DMS53 (cell line): ENCODE measurements at regions not wholly inside any gene's neighbourhood (a gene's known extent, or its start where the extent isn't known, plus 50 kb on each side); places are given as distances from the start of the nearest gene placed in this dataset.

ENCODE experiments used
- DNase-seq: peaks from one replicate; lab custom pipeline; 2025; lab: John Stamatoyannopoulos, UW

DNA sequence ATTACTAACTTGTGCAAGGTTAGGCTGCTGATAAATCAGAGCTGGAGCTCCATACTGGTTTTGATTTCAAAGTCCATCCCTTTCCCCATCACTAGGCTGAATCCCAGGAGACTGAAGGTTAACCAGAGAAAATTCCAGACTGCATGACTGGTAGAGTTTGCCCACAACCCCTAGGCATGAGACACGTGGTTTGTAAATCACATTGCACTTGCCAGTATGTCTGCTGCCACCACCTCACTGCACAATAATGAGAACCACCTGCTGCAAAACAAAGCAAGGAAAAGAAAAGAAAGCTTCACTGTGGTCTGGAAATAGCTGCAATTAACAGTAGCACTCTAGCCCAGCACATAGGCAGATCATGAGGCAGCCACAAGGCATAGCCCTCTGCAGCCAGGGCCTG lies 67.6 kb upstream of the NTM start:
- DNase-seq: no peak

DNA sequence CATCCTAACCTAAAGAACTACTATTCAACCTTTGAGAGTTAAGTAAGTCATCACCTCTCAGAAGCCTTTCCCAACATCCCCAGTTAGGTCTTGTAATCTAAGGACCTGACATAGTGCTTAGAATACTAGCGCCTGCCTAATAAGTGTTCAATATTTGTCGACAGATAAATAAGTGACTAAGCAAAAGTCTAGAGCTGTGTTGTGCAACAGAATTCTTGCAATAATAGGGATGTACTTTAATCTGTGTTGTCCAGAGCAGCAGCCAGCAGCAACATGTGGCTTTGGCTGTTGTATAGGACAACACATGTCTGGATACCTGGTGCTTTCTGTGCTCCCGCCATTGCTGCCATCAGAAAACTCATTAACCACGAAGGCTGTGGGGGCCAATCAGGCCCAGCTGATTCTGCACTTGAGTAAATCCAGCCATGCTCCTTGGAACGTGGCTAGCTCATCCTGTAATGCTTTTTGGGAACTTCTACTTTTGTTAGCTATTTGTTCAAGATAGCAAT lies 66.8 kb upstream of the NTM start:
- DNase-seq: no peak

DNA sequence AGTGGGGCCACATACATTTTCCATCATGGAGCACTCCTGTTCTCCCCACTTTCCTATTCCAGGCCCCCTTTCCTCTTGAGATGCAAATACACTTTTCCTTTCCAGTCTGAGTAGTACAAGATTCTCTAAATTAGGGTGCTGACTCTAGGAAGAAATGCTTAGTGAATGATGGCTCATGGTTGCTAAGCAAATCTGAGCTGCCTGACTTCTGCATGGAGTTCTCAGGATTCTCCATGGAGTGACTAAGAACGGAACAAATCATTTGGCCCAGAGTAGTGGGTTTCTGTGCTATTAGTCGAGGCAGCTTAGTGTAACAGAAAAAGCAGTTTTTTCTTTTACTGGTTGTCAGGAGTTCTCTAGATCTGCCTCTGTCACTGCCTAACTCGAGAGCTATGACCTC lies 65.4 kb upstream of the NTM start:
- no peak for DNase-seq

DNA sequence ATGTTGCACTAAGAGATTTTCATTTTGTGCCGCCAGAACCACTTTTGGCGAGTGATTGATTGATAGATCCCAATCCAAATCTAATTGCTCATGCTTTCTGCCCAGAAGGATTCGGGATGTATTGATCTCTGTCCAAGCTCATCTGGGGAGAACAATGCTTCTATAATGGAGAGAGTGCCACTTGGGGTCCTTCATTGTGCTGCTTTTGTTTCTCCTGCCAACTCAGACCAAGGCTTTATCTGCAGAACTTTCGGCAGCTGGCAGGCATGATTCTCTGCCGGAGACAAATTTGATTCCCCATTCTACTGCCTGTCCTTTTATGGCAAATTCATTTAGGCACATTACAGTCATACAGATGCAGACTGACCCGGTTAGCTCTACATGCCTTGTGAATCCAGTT lies 62.9 kb upstream of the NTM start:
- DNase-seq: no peak

DNA sequence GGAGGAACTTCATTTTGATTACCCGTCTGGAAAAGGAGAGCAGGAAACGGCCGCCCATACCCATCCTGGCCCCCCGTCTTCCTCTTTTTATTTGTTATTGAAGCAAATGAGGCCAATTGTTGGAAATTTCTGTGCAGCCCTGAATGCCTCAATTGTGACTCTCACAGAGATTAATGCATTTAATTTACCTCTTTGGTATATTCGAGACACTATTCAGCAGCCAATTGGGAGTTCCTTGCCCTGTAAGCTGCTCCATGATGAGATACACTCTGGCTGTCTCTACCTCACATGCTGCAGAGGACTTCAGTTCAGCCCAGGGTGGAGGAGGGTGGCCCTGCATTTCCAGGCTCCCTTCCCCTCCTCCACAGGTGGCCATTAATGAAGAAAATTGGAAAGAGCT lies 60.6 kb upstream of the NTM start:
- no peak for DNase-seq

DNA sequence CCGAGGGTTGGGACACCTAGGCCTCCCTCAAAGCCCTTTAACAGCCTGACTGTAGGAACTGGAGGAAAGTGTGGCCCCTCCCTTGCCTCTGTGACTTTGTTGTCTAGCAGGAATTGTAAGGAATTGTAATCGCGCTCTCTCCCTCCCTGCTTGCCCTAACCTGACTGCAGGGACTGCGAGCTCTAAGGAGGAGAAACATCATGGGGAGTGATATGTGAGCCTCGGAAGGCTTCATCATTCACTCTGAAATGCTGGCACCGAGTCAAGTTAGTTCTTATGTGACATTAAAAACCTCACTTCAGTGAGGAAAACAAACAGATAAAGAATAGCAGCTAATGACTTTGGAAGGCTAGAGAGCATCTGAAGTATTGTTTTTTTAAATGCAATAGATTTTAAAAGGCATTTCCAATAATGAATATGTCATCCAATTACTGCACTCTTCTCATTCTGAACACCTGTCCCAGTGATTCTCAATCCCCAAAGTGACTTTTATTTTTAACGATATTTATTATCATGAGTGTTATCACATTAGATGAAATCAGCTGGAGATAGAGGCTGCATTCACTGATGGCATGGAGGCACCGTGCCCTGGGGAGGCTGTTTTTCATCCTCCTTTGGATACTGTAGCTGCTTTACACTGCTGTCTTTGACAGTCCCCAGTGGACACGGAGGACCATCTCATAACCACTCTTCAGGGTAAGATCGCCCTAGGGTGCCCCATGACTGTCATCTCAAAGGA lies 58.5 kb upstream of the NTM start:
- no peak for DNase-seq
